Tibial nerve (tissue), 4 donors: ENCODE measurements at regions not wholly inside any gene's neighbourhood (a gene's known extent, or its start where the extent isn't known, plus 50 kb on each side); places are given as distances from the start of the nearest gene placed in this dataset.

Experiments used
- EP300 ChIP-seq, 2 donors: sonication (generic); formaldehyde crosslinking; IDR thresholded peaks; one replicate each; pipeline ENCODE4 v1.6.1; 2017; ENCODE audit warnings: antibody characterized with exemption in 2 of 2, mild to moderate bottlenecking in 1 of 2
- POLR2A ChIP-seq, 2 donors: fragments of 450-650 bp; IDR thresholded peaks; one replicate each; pipeline ENCODE4 v1.6.1; 2017; ENCODE audit warnings: antibody characterized with exemption in 2 of 2, mild to moderate bottlenecking in 2 of 2, moderate library complexity in 2 of 2
- TF ChIP-seq, protein P1 (sequence below), 5 experiments: fragments of 200-600 bp in 3 of 5; fragments of 450-650 bp in 2 of 5; sonication (generic) in 3 of 5; IDR thresholded peaks; one replicate each; pipeline ENCODE4 v1.5.1; 2016 to 2019; ENCODE audit warnings: antibody characterized with exemption in 5 of 5, mild to moderate bottlenecking in 3 of 5, moderate library complexity in 2 of 5

DNA sequence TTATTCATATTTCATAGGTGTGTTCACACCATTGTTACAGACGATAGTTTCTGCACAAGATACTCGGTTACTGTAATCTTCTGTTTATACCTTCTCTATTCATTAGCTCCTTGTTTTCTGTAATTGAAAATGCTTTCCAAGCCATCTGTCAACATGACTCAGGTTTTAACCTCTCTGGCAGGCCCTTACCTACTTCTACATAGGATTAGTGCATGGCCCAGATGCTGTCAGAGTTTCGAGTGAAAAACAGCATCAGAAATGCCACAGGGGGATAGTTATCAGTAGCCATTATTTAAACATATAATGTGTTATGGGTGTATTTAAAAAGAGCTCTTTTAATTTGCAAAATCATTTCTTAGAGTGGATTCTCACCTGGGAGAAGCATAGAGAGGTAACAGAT is 596.4 kb downstream of the FBXO15 start:
- TF ChIP-seq, protein P1, sequence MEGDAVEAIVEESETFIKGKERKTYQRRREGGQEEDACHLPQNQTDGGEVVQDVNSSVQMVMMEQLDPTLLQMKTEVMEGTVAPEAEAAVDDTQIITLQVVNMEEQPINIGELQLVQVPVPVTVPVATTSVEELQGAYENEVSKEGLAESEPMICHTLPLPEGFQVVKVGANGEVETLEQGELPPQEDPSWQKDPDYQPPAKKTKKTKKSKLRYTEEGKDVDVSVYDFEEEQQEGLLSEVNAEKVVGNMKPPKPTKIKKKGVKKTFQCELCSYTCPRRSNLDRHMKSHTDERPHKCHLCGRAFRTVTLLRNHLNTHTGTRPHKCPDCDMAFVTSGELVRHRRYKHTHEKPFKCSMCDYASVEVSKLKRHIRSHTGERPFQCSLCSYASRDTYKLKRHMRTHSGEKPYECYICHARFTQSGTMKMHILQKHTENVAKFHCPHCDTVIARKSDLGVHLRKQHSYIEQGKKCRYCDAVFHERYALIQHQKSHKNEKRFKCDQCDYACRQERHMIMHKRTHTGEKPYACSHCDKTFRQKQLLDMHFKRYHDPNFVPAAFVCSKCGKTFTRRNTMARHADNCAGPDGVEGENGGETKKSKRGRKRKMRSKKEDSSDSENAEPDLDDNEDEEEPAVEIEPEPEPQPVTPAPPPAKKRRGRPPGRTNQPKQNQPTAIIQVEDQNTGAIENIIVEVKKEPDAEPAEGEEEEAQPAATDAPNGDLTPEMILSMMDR (IDR thresholded peaks at IDR 0.05) = no peak
- no peak for TF ChIP-seq POLR2A (IDR thresholded peaks at IDR 0.05)
- TF ChIP-seq EP300 (IDR thresholded peaks at IDR 0.05) = no peak
